ENCODE measurements at regions not wholly inside any gene's neighbourhood (a gene's known extent, or its start where the extent isn't known, plus 50 kb on each side); places are given as distances from the start of the nearest gene placed in this dataset.

DNA sequence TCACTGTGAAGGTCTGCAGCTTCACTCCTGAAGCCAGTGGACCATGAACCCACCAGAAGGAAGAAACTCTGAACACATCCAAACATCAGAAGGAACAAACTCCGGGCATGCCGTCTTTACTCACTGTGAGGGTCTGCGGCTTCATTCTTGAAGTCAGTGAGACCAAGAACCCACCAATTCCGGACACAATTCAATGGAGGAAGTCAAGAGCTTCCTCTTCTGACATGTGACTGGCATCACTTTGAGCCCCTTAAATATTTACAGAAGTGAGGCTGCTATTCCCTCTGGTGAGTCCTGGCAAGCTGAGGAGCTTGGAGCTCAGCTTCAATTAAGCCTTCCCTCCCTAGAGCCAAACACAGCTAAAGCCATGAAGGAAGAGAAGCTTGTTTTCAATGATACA lies 103.5 kb upstream of the SRD5A3 start:
- TF ChIP-seq, protein P1, sequence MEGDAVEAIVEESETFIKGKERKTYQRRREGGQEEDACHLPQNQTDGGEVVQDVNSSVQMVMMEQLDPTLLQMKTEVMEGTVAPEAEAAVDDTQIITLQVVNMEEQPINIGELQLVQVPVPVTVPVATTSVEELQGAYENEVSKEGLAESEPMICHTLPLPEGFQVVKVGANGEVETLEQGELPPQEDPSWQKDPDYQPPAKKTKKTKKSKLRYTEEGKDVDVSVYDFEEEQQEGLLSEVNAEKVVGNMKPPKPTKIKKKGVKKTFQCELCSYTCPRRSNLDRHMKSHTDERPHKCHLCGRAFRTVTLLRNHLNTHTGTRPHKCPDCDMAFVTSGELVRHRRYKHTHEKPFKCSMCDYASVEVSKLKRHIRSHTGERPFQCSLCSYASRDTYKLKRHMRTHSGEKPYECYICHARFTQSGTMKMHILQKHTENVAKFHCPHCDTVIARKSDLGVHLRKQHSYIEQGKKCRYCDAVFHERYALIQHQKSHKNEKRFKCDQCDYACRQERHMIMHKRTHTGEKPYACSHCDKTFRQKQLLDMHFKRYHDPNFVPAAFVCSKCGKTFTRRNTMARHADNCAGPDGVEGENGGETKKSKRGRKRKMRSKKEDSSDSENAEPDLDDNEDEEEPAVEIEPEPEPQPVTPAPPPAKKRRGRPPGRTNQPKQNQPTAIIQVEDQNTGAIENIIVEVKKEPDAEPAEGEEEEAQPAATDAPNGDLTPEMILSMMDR (conservative IDR thresholded peaks at IDR 0.05) = no peak
- TF ChIP-seq EZH2 (IDR thresholded peaks at IDR 0.05; ENCODE audit: low read depth) = no peak
